ENCODE measurements at regions not wholly inside any gene's neighbourhood (a gene's known extent, or its start where the extent isn't known, plus 50 kb on each side); places are given as distances from the start of the nearest gene placed in this dataset.

DNA sequence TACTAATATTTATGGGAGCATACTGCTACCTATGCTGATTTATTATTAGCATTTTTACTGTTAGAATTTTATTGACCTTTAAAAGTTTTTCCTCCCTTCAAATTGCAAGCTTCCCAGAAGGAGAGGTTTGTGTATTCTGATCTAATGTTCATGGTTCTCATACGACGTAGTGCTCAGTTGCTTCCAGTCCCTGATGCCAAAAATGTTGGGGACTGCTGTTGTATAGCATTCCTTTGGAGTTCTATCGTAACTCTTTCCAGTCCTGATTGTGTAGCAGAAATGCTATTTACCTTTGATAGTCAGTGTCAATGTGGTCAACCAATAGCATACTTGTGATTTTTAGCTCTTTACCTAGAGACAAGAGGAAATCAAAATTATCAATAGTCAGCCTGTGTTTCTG is 69.5 kb upstream of the ZSWIM2 start:
- Mint-ChIP-seq H3K27me3 (ENCODE audit: unreplicated experiment) (no peaks in the 10 kb centered on the region), H3K36me3 (ENCODE audit: unreplicated experiment) (no peaks in the 10 kb centered on the region), H3K27ac (ENCODE audit: unreplicated experiment) (no peak overlapping the region), H3K4me3 (ENCODE audit: unreplicated experiment) (no peak overlapping the region), H3K4me1 (ENCODE audit: low read depth, unreplicated experiment) (no peaks in the 10 kb centered on the region), H3K9me3 (ENCODE audit: unreplicated experiment) (no peaks in the 10 kb centered on the region)
- no peak for DNase-seq
- TF ChIP-seq, protein P1, sequence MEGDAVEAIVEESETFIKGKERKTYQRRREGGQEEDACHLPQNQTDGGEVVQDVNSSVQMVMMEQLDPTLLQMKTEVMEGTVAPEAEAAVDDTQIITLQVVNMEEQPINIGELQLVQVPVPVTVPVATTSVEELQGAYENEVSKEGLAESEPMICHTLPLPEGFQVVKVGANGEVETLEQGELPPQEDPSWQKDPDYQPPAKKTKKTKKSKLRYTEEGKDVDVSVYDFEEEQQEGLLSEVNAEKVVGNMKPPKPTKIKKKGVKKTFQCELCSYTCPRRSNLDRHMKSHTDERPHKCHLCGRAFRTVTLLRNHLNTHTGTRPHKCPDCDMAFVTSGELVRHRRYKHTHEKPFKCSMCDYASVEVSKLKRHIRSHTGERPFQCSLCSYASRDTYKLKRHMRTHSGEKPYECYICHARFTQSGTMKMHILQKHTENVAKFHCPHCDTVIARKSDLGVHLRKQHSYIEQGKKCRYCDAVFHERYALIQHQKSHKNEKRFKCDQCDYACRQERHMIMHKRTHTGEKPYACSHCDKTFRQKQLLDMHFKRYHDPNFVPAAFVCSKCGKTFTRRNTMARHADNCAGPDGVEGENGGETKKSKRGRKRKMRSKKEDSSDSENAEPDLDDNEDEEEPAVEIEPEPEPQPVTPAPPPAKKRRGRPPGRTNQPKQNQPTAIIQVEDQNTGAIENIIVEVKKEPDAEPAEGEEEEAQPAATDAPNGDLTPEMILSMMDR (IDR thresholded peaks at IDR 0.05; ENCODE audit: partially characterized antibody, unreplicated experiment), result no peak

DNA sequence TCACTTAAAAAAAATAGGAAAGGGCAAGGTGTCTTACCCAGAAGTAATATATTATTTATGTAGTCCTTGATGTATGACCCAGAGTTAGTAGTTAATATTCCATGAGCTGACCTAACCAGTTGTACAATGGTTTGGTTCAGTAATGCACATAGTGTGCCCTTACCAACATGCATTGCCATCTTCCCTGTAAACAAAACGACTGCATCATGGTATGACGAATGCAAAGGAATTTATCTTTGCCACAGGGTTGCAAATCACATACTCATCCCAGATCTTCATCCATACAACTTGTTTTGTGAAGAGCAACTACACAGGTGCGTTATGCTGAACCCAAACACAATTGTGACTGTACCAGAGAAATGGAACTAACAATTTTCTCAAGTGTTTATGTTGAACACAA is 68.9 kb upstream of the ZSWIM2 start:
- Mint-ChIP-seq H3K4me3 (ENCODE audit: unreplicated experiment) (no peak overlapping the region), H3K9me3 (ENCODE audit: unreplicated experiment) (no peaks in the 10 kb centered on the region), H3K27ac (ENCODE audit: unreplicated experiment) (no peak overlapping the region), H3K27me3 (ENCODE audit: unreplicated experiment) (no peaks in the 10 kb centered on the region), H3K4me1 (ENCODE audit: low read depth, unreplicated experiment) (no peaks in the 10 kb centered on the region), H3K36me3 (ENCODE audit: unreplicated experiment) (no peaks in the 10 kb centered on the region)
- no peak for DNase-seq
- TF ChIP-seq, protein P1 (IDR thresholded peaks at IDR 0.05; ENCODE audit: partially characterized antibody, unreplicated experiment), result no peak

DNA sequence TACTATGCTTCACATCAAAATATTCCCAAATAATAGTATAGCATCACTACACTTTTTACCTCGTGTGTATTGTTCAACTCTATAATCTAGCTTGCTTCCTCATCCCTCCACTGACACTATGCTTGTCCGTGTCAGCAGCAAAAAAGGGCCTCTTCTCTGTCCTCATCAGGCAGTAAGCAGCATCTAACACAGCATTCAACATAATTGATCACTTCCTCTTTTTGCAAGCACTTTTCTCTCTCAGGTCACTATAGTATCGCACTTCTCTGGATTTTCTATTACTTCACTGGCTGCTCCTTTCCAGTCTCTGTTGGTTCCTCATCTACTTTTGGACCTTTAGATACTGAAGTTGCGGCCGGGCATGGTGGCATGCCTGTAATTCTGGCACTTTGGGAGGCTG is 64.9 kb upstream of the ZSWIM2 start:
- Mint-ChIP-seq H3K36me3 (ENCODE audit: unreplicated experiment) (no peaks in the 10 kb centered on the region), H3K27me3 (ENCODE audit: unreplicated experiment) (no peaks in the 10 kb centered on the region), H3K27ac (ENCODE audit: unreplicated experiment) (no peak overlapping the region), H3K4me3 (ENCODE audit: unreplicated experiment) (no peak overlapping the region), H3K4me1 (ENCODE audit: low read depth, unreplicated experiment) (peaks cover 2% of the 10 kb centered on the region), H3K9me3 (ENCODE audit: unreplicated experiment) (no peaks in the 10 kb centered on the region)
- TF ChIP-seq, protein P1 (IDR thresholded peaks at IDR 0.05; ENCODE audit: partially characterized antibody, unreplicated experiment), result no peak
- DNase-seq, result no peak

DNA sequence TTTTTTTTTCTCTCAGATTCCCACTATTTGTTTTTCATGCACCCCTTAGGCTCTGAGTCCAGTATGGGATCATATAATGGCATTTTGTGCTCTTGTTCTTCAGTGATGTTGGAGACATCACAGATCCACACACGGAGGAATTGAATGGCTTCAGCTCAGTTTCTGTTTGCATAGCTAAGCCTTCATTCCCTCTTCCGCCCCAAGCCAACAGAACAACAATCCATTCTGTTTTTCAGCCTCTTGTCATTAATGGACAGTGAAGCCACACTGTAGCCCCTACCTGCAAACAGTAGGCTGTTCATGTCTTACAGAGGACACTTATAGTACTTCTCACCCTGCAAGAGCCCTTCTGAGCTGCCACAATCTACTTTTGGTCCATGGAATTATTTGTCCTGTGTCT is 64.0 kb upstream of the ZSWIM2 start:
- Mint-ChIP-seq H3K9me3 (ENCODE audit: unreplicated experiment) (no peaks in the 10 kb centered on the region), H3K27me3 (ENCODE audit: unreplicated experiment) (no peaks in the 10 kb centered on the region), H3K4me3 (ENCODE audit: unreplicated experiment) (no peak overlapping the region), H3K4me1 (ENCODE audit: low read depth, unreplicated experiment) (peaks cover 2% of the 10 kb centered on the region), H3K27ac (ENCODE audit: unreplicated experiment) (no peak overlapping the region), H3K36me3 (ENCODE audit: unreplicated experiment) (no peaks in the 10 kb centered on the region)
- no peak for DNase-seq
- TF ChIP-seq, protein P1 (IDR thresholded peaks at IDR 0.05; ENCODE audit: partially characterized antibody, unreplicated experiment), result no peak

DNA sequence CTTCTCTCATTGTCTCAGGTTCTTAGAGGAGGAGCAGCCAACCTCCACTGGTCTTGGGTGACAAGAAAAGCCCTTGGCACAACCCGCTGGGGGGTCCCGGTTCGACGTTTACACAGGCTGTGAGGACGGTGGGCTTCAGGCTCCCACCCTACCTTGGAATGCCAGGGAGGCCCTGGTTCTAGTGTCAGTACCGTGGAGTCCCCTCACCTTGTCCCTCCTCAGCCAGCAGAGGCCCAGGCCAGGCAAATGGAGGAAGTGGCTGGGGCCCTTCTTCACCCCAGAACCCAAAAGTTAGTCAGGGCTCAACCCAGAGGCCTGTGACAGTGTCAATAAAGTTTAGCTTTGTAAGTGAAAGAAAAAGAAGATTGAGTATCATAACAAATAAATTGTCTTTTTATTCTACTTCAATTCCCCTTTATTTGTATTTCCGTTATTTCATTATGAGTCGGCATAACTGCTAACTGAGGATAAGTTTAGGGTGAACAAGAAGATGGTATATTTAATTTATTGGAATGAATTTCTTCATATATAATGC is 62.6 kb upstream of the ZSWIM2 start:
- DNase-seq, result no peak
- TF ChIP-seq, protein P1 (IDR thresholded peaks at IDR 0.05; ENCODE audit: partially characterized antibody, unreplicated experiment), result no peak
- H3K36me3 Mint-ChIP-seq (ENCODE audit: unreplicated experiment), result no peaks in the 10 kb centered on the region
- no peaks in the 10 kb centered on the region for H3K27me3 Mint-ChIP-seq (ENCODE audit: unreplicated experiment)
- H3K4me3 Mint-ChIP-seq (ENCODE audit: unreplicated experiment), result no peak overlapping the region
- no peaks in the 10 kb centered on the region for H3K9me3 Mint-ChIP-seq (ENCODE audit: unreplicated experiment)
- H3K27ac Mint-ChIP-seq (ENCODE audit: unreplicated experiment), result no peak overlapping the region
- H3K4me1 Mint-ChIP-seq (ENCODE audit: low read depth, unreplicated experiment), result peaks cover 2% of the 10 kb centered on the region
